ENCODE measurements at regions not wholly inside any gene's neighbourhood (a gene's known extent, or its start where the extent isn't known, plus 50 kb on each side); places are given as distances from the start of the nearest gene placed in this dataset.

GRCh38 chr4:14336656-14337055, 665.6 kb upstream of the CPEB2 start:
- TF ChIP-seq RAD21 (IDR thresholded peaks at IDR 0.05): no peak
- no peak for TF ChIP-seq HNF4A (conservative IDR thresholded peaks at IDR 0.05)
- TF ChIP-seq FOXA2 (IDR thresholded peaks at IDR 0.05): no peak
- no peak for TF ChIP-seq JUND (IDR thresholded peaks at IDR 0.05)
- no peak for TF ChIP-seq HNF4G (IDR thresholded peaks at IDR 0.05)
- TF ChIP-seq EGR1 (IDR thresholded peaks at IDR 0.05; ENCODE audit: low read depth in 2 of 2): no peak
- no peak for TF ChIP-seq CTCF (IDR thresholded peaks at IDR 0.05; ENCODE audit: low read depth, low read length, missing input control)
- TF ChIP-seq MAX (IDR thresholded peaks at IDR 0.05): no peak
- WGBS: 64% methylated on average over 2 of the region's 2 CpGs
- Histone ChIP-seq H3K9ac (ENCODE audit: low read depth in 1 of 2, low read length in 2 of 2) (no peak overlapping the region), H3K27ac (ENCODE audit: low read depth in 1 of 2, low read length in 2 of 2) (no peak overlapping the region), H3K36me3 (ENCODE audit: control insufficient read depth in 4 of 4, insufficient read depth in 3 of 4, low read depth in 1 of 4, low read length in 3 of 4) (no peaks in the 10 kb centered on the region), H3K27me3 (ENCODE audit: control insufficient read depth in 4 of 4, insufficient read depth in 4 of 4, low read length in 3 of 4) (no peaks in the 10 kb centered on the region), H3K4me3 (ENCODE audit: low read depth in 1 of 3, low read length in 3 of 3) (no peak overlapping the region), H3K9me3 (ENCODE audit: control insufficient read depth in 4 of 4, low read length in 3 of 4) (peaks cover 0 to 2% (median 0%) of the 10 kb centered on the region in 4 donors), H3K4me1 (ENCODE audit: control insufficient read depth in 4 of 4, insufficient read depth in 4 of 4, low read length in 3 of 4) (no peaks in the 10 kb centered on the region)
- DNase-seq (ENCODE audit: low spot score): no peak

- no peak overlapping the region for H3K27ac ChIP-seq (ENCODE audit: low read depth in 1 of 2, low read length in 2 of 2)
- no peak for TF ChIP-seq SP1 (IDR thresholded peaks at IDR 0.05)
- TF ChIP-seq FOXA2 (IDR thresholded peaks at IDR 0.05): no peak
- no peak for TF ChIP-seq MAX (IDR thresholded peaks at IDR 0.05)
- no peak for TF ChIP-seq YY1 (IDR thresholded peaks at IDR 0.05)
- TF ChIP-seq REST (IDR thresholded peaks at IDR 0.05): no peak
- no peak for TF ChIP-seq JUND (IDR thresholded peaks at IDR 0.05)
- no peak for TF ChIP-seq FOXA1 (IDR thresholded peaks at IDR 0.05)
- no peak for TF ChIP-seq EGR1 (IDR thresholded peaks at IDR 0.05; ENCODE audit: low read depth in 2 of 2)
- TF ChIP-seq ZBTB33 (IDR thresholded peaks at IDR 0.05): no peak
- no peak for TF ChIP-seq RAD21 (IDR thresholded peaks at IDR 0.05)
- TF ChIP-seq RXRA (IDR thresholded peaks at IDR 0.05): no peak
- TF ChIP-seq TAF1 (conservative IDR thresholded peaks at IDR 0.05): no peak
- no peak for TF ChIP-seq NR2F2 (IDR thresholded peaks at IDR 0.05)
- H3K4me1 ChIP-seq (ENCODE audit: control insufficient read depth in 4 of 4, insufficient read depth in 4 of 4, low read length in 3 of 4): no peaks in the 10 kb centered on the region
- H3K4me3 ChIP-seq (ENCODE audit: low read depth in 1 of 3, low read length in 3 of 3): no peak overlapping the region
- H3K9ac ChIP-seq (ENCODE audit: low read depth in 1 of 2, low read length in 2 of 2): no peak overlapping the region
- no peak for DNase-seq (ENCODE audit: low spot score)
- peaks cover 0 to 2% (median 0%) of the 10 kb centered on the region in 4 donors for H3K9me3 ChIP-seq (ENCODE audit: control insufficient read depth in 4 of 4, low read length in 3 of 4)
- no peaks in the 10 kb centered on the region for H3K36me3 ChIP-seq (ENCODE audit: control insufficient read depth in 4 of 4, insufficient read depth in 3 of 4, low read depth in 1 of 4, low read length in 3 of 4)
- peaks cover 0 to 3% (median 0%) of the 10 kb centered on the region in 4 donors for H3K27me3 ChIP-seq (ENCODE audit: control insufficient read depth in 4 of 4, insufficient read depth in 4 of 4, low read length in 3 of 4)
- 47% methylated on average over 2 of the region's 2 CpGs for WGBS
These were observed 664.2 kb upstream of the CPEB2 start for GRCh38 chr4:14337892-14338584.

All from liver (tissue), 8 donors.